COLO668 (cell line): ENCODE measurements at regions not wholly inside any gene's neighbourhood (a gene's known extent, or its start where the extent isn't known, plus 50 kb on each side); places are given as distances from the start of the nearest gene placed in this dataset.
"Not testable (repeated sequence)": the region's sequence is repeated elsewhere in the genome, so short reads cannot be mapped to it uniquely, and the experiment has no call there.

ENCODE experiments used
- DNase-seq: peaks from one replicate; lab custom pipeline; 2025; ENCODE audit not compliant: unreplicated experiment; lab: John Stamatoyannopoulos, UW

DNA sequence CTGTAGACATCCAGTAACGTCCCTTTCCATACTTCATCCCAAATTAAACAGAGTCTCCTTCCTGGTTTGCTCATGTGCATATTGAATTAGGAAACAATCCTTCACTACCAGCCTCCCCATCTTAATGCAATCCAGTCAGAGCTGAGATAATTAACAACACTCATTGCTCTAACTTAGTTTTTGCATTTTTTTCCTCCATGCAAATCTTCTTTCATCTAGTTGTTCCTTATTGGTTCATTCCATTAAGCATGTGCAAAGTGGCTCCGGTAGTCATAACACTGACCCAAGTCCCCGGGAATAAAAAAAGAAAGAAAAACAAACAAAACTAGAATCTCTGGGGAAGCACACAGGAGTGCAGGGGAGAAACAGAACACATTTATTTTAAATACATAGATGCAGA lies 1176.1 kb downstream of the GATA3 start:
- DNase-seq: no peak

DNA sequence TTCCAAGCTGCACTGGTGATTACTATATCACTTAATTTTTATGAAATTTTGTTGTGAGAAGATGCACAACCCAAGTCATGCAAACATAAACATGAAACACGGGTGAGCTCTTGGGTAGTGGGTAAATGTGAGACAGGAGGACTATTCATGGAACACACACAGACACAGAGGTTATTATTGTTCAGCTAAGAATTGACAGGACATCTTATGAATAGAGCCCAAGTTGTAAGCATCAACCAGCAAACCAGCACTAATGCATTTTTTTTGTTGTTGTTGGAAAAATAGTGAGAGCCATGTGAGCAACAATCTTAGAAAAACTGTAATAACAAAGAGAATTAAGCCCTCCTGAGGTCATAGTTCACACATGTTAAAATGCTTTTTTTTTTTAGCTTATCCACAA lies 1179.7 kb downstream of the GATA3 start:
- DNase-seq: no peak

DNA sequence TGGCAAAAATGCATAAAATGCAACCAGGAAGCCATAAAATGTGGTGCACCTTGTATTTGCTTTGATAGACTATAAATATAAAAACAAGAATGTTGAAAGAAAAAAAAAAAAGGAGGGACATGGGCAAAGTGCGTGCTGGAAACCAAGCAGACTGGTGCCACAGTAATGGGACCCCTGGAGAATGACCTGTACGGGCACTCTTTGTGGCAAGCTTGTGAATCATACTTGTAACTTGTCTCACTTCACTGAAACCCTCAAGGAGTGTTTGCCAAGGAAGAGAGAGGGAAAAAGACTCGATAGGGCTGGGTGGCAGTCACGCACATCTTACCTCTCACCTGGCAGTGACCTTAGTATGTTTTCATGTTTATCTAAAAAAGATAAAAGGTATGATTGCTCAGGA lies 1183.6 kb downstream of the GATA3 start:
- no peak for DNase-seq

DNA sequence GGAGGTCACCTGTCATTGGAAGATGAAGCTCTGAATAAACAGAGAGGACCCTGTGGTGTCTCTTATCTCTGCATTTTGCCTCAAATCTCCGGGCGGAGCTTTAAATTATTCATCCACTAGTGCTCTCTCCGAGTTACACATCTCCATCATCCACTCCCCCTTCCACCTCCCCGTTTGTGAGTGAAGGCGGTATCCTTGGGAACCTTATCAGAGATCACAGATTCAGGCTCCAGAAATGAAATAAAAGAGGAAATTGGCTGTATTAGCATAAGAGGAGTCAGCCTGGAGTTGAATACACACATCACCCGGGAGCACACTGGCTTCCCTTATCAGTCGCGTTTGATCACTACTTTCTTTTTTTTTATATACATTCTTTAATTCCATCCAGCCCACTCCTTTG lies 1184.8 kb downstream of the GATA3 start:
- no peak for DNase-seq

DNA sequence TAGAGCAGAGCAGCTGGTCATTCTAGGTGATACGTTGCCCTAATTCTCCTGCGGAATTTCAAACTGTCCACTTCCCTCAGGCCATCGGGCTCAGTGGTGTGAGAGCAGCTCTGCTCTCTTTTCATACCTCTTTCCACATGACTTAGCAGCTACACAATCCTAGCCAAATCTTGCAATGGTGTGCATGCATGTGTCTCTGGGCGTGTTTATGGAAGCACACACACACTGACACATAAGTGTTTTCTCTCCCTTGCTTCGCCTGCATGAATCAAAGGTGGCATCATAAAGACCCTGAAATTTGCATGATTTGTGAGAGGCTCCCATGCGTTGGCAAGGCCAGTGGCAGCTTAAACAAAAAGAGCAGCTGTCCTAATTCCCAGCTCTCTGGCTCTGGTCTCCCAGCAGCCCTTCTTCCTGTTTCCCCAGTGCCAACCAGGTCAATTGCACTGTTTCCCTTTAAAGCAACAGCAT lies 1189.5 kb downstream of the GATA3 start:
- DNase-seq: no peak

DNA sequence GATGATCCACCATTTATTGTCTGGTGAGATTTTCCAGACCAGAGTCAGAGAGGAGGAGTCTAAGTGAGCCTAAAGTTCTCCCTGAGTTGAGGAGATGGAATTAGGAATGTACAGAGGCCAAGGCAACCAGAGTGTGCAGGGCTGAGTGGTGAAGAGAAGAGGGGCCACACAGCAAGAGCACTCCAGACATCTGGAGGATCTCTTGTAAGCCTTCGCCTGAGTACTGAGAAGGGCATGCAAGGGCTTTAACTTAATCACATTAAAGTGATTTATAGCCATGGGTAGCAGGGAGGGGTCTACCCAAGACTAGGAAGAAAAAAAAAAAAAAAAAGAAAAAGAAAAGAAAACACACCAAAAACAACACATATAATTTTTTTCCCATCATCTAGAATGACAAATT lies 1190.4 kb downstream of the GATA3 start:
- no peak for DNase-seq

DNA sequence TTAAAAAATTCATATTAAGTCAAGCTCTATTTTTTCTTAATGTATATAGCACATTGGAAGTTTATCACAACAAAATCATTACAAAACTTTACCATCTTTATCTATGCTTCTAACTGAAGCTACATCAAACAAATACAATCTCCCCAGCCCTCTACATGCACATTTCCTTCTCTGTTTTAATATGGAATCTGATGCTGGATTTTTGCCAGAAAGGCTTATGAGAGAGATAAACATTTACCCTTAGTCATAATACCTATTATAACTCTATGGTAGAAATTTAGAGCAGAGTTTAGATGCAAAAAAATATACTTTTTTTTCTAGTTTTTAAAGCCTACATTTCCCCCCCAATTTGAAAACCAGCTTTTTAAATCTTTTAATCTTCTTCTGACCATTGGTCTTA lies 1198.6 kb downstream of the GATA3 start:
- DNase-seq: no peak

DNA sequence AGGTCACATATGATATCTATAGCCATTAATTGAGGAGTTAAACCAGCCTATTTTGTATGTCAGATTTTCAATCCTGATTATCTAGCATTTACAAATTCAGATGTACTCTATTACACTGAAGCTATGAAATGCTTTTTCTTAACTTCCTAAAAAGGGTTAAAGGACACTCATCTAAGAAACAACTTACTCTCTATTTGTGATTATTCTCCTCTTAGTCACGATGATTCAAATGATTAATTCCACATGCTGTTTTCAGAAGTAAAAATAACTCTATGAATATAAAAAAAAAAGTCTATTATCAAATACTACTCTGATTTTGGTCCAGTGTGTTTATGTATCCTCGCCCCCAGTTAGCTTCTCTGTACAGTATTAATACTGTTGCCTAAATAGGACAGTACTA lies 1199.9 kb downstream of the GATA3 start:
- no peak for DNase-seq

DNA sequence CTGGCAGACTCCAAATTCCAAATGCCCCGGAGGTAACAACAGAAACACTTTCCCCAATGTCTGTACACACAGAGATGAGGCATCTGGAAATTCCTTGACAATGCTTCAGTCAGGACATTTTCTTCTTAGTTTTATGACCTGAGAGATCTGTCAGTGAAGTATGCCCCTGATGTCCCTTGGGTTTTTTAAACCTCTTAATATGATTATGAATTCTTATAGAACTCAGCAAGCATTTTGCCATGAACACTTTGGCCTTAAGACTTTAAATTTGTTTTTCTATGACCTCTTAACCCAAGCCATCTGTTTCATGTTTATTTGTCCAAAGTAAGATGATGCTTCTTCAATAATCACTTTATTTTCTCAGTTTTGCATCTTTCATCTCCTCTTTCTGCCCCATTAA lies 1206.2 kb downstream of the GATA3 start:
- DNase-seq: no peak

DNA sequence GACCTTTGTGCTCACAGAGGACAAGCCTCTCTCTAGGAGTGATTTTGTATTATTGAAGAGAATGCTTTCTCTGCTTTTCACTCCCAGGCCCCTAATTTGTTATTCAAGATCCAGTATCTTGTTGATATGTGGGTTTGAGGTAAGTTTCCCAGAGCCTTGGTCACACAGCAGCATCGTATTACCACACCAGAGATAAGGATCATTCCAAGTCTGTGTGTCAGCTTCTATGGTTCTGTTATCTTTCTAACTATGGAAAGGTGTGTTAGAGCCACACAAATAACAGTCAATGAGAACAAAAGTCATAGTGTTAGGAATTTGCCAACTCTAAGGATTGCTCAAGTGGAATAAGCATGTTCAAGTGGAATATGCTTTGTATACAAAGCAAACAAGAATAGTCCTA lies 1208.3 kb downstream of the GATA3 start:
- no peak for DNase-seq

DNA sequence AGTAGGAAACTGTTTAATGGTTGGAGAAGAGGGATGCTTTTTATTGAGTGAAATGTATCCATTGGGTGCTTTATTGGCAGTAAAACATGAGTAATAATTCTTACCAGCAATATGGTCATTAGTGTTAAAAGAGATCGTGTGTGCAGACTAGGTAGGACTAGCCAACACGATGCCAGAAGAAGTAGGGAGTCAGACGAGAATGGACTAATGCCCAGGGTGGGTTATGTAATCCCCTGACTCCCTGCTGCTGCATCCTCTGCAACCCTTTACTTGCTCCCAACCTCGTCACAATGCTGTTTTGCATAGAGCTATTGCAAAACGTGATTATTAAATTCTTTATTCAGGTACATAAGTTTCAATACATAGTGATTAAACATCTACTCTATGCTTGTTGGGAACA lies 1213.7 kb downstream of the GATA3 start:
- no peak for DNase-seq

DNA sequence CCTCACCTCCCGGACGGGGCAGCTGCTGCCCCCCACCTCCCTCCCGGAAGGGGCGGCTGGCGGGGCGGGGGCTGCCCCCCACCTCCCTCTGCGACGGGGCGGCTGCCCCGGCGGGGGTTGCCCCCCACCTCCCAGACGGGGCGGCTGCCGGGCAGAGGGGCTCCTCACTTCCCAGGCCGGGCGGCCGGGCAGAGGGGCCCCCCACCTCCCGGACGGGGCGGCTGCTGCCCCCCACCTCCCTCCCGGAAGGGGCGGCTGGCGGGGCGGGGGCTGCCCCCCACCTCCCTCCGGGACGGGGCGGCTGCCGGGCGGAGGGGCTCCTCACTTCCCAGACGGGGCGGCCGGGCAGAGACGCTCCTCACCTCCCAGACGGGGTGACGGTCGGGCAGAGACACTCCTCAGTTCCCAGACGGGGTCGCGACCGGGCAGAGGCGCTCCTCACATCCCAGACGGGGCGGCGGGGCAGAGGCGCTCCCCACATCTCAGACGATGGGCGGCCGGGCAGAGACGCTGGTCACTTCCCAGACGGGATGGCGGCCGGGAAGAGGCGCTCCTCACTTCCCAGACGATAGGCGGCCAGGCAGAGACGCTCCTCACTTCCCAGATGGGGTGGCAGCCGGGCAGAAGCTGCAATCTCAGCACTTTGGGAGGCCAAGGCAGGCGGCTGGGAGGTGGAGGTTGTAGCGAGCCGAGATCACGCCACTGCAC lies 1218.8 kb downstream of the GATA3 start:
- DNase-seq: not testable (repeated sequence)

DNA sequence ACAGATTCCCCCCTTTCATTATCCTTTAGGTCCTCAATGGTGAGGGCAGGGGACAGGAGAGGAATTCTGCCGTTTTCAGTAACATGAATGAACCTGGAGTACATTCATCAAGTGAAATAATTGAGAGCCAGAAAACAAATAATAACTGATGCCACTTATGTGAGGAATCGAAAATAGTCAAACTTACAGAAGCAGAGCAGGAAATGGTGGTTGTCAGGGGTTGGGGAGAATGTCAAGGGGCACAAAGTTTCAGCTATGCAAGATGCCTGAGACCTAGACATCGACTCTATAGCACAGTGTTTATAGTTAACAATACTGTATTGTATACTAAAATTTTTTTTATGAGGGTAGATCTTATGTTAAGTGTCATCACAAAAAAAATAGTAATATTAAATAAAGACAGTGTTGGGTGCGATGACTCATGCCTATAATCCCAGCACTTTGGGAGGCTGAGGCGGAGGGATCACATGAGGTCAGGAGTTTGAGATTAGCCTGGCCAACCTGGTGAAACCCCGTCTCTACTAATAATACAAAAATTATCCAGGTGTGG lies 1219.8 kb downstream of the GATA3 start:
- DNase-seq: no peak

DNA sequence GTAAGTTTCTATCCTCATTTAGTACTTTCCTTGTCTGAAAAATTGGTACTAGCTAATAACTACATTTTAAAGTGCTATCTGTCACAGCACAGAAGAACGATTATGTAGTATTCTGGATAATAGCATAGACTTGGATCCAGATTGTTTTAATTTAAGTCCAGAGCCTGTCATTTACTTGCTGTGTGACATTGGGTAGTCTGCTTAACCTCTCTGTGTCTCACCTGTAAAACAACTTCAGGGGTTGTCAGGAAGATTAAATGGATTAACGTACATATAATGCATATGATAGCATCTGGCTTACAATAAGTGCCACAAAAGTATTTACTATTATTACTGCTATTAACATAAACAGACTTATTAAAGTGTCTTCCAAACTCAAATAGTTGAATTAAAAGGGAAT lies 1221.4 kb downstream of the GATA3 start:
- DNase-seq: no peak

DNA sequence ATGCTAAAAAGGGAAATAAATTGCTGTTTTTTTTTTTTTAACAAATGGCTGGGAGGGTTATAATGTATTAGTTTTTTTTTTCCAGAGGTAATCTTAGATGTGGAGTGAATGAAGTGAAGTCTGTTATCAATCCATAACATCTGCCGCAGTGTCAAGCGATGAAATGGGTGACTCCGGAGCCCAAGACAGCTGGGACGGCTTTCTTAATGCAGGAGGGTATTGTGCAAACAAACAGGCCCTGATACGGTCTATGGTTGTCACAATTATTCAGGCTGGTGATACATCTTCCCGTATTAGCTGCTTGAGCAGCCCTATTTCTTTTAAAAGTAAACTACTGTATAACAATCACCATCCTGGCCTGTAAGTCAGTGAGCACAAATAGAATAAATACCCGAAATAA lies 1231.2 kb downstream of the GATA3 start:
- no peak for DNase-seq

DNA sequence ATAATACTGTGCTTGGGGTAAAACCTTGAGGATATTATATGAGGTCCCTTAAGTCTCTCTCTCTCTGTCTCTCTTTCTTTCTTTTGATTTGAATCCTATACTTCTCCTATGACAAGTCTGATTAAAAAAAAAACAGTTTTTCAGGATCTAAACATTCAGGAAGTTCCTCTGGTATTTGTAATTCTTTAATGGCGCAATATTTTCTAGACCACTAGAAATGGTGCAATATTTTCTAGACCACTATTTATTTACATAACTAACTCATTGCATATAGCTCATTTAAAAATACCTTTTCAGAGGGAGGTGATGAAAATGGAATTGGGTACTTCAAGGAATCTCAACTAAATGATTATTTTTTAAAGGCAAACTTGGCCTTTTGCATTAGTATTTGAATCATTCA lies 1235.3 kb downstream of the GATA3 start:
- DNase-seq: no peak

DNA sequence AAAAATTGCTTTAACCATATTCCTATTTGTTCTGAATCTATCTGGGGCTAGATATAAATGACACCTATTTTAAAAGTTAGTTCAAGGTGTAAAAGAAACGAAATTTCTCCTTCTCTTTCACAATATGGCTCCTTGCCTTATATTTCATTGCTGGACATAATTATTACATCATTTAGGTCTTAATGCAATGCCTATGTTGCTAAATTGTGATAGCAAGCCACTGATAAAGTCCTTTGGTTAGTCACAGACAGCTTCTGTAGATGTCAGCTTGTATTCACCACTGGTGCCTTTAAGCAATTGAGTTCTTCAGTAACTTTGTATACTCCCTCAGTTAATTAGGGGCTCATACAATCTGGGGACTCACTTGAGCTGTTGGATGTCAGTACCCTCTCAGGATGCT lies 1236.6 kb downstream of the GATA3 start:
- no peak for DNase-seq

DNA sequence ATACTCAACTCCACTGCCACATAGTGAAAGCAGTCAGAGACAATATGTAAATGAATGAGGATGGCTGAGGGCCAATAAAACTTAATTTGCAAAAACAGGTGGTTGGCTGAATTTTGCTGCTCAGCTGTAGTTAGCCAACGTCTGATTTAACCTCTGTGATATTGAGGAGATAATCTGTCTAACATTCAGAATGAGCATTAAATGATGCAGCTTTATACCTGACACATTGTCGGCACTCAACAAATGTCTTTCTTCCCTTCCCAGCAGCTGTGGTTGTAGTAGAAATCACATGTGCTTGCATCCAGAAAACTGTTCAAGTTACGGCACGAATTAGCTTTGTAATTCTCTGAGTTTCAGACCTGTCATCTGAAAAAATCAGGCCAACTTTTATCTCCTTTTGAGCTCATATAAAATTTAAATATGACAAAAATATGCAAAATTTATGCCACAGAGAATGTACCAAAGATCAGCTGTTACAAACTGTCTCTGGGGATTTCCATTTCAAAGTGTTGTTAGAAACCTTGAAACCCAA lies 1239.7 kb downstream of the GATA3 start:
- no peak for DNase-seq

DNA sequence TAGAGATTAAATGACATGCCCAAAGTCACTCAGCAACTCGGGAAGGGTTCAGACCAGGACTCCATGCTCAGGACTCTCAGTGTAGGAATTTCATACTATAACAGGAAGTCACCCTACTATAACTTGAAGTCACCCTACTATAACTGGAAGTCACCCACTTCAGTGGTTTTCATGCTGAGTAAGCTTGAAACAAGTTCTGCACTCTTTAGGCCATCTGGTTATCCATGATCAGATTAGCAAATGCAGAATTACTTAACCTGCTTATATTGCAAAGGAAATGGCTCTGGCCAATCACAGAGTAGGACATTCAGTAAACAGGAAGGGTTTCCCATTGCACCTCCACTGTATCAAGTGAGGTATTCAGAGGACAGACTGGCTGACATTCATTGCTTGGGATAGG lies 1240.4 kb downstream of the GATA3 start:
- DNase-seq: no peak

DNA sequence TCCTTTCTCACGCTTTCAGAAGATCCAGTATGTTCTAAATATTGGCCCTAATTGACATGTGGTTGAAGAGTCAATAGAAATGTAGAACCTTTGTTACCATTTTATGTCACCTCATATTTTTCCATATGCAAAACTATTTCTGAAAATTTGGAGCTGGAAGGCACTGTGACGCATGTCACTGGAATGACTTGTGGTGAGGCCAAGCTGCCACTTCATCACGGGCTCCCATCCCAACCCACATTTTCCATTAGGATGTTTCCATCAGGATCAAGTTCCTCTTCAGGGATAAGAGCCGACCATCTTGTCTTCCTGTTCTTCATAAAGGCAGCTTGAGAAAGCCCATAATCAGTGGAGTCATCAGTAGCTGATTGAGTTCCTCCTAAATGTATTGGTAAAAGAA lies 1241.7 kb downstream of the GATA3 start:
- DNase-seq: no peak

DNA sequence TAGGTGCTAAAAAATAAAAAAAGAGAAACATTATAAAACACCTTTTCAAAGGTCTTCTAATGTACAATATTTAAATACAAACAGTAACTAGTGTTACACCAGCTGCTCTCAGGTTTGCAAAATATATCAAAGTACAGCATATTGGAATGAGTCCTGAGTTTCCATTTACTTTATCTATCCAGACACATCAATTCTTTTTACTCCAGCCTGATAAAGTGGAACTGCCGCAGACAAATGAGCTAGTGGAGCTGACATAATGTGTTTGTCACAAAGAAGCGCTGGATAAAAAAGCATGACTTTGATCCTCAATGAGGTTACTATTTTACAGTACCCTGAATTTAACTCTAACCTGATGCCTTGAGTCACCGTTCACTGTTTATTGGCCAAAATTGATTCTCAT lies 1243.1 kb downstream of the GATA3 start:
- no peak for DNase-seq

DNA sequence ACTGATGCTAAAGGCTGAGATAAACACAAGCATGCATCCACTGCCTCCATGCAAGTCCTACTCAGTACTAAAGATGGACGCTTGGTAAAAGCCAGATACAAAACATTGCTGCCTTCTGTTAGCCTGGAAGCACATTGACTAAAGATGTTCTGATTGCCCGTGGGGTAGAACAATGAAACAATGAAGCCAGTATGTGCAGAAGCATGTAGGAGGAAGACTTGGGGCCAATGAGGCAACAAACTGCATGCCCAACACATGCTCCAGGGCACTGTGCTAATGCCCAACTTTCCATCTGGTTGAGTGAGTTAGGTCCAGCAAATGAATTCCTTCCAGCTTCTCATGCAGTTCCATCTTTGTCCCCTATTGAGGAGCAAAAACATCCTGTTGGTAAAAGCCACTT lies 1245.5 kb downstream of the GATA3 start:
- DNase-seq: no peak

DNA sequence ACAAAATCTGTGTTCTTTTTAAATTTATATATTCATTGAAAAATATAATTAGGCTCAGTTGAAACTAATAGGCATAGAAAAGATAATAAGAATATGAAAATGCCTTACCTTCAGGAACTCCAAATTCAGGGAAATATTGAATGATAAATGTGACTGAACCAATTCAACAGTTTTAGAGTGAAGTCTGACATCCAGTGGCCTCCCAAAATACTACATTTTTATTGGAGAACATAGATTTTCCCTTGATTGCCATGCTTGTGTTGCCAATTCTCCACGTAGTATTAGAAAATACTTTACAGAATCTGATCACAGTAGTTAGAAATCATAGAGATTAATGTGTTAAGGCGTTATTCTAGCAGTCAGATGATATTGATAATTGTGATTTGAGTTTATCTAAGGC lies 1246.7 kb downstream of the GATA3 start:
- no peak for DNase-seq
